ENCODE measurements at regions not wholly inside any gene's neighbourhood (a gene's known extent, or its start where the extent isn't known, plus 50 kb on each side); places are given as distances from the start of the nearest gene placed in this dataset.

GRCh38 chr15:29873947-29874411 is 51.7 kb upstream of the TJP1 start:
- Histone ChIP-seq H3K4me3 (no peak overlapping the region), H2AFZ (no peak overlapping the region), H3K4me2 (no peak overlapping the region), H3K4me1 (replicated peaks; ENCODE audit: insufficient read depth) (no peaks in the 10 kb centered on the region), H3F3A (ENCODE audit: insufficient read depth, low read depth) (no peaks in the 10 kb centered on the region), H4K20me1 (ENCODE audit: insufficient read depth) (no peaks in the 10 kb centered on the region), H3K27me3 (ENCODE audit: insufficient read depth, low read depth) (no peaks in the 10 kb centered on the region), H3K27ac (no peak overlapping the region), H3K79me2 (ENCODE audit: low read depth) (no peaks in the 10 kb centered on the region), H3K36me3 (ENCODE audit: low read depth) (no peaks in the 10 kb centered on the region), H3K9me2 (ENCODE audit: insufficient read depth) (no peaks in the 10 kb centered on the region), H3K9me3 (ENCODE audit: insufficient read depth, low read depth) (no peaks in the 10 kb centered on the region)
- TF ChIP-seq CTCF (conservative IDR thresholded peaks at IDR 0.05) (no peak), EZH2 (IDR thresholded peaks at IDR 0.05; ENCODE audit: low read depth) (no peak)
- CTCF ChIA-PET = no interaction called here
- BruUV-seq (replicated peaks) = no TSS peak
- POLR2A ChIA-PET (ENCODE audit: unreplicated experiment) = no interaction called here
- intact Hi-C loops (cut with micrococcal nuclease; ENCODE audit: unreplicated experiment) = no loop called here
- no peak for DNase-seq

GRCh38 chr15:29873264-29873663 is 51.0 kb upstream of the TJP1 start:
- TF ChIP-seq EZH2 (IDR thresholded peaks at IDR 0.05; ENCODE audit: low read depth) (no peak), CTCF (conservative IDR thresholded peaks at IDR 0.05) (no peak)
- no peaks in the 10 kb centered on the region for H3F3A ChIP-seq (ENCODE audit: insufficient read depth, low read depth)
- H3K36me3 ChIP-seq (ENCODE audit: low read depth) = no peaks in the 10 kb centered on the region
- ChIA-PET POLR2A (ENCODE audit: unreplicated experiment) (no interaction called here), CTCF (no interaction called here)
- H3K4me1 ChIP-seq (replicated peaks; ENCODE audit: insufficient read depth) = no peaks in the 10 kb centered on the region
- no peaks in the 10 kb centered on the region for H3K27me3 ChIP-seq (ENCODE audit: insufficient read depth, low read depth)
- intact Hi-C loops (cut with micrococcal nuclease; ENCODE audit: unreplicated experiment) = no loop called here
- BruUV-seq (replicated peaks) = no TSS peak
- H3K27ac ChIP-seq = no peak overlapping the region
- H3K79me2 ChIP-seq (ENCODE audit: low read depth) = no peaks in the 10 kb centered on the region
- no peaks in the 10 kb centered on the region for H3K9me2 ChIP-seq (ENCODE audit: insufficient read depth)
- no peak overlapping the region for H2AFZ ChIP-seq
- DNase-seq = no peak
- no peak overlapping the region for H3K4me3 ChIP-seq
- H3K4me2 ChIP-seq = no peak overlapping the region
- H3K9me3 ChIP-seq (ENCODE audit: insufficient read depth, low read depth) = no peaks in the 10 kb centered on the region
- no peaks in the 10 kb centered on the region for H4K20me1 ChIP-seq (ENCODE audit: insufficient read depth)

- Histone ChIP-seq H3K4me3 (no peak overlapping the region), H4K20me1 (ENCODE audit: insufficient read depth) (no peaks in the 10 kb centered on the region), H3K9me3 (ENCODE audit: insufficient read depth, low read depth) (no peaks in the 10 kb centered on the region), H3K79me2 (ENCODE audit: low read depth) (no peaks in the 10 kb centered on the region), H3K4me1 (replicated peaks; ENCODE audit: insufficient read depth) (no peaks in the 10 kb centered on the region), H2AFZ (no peak overlapping the region), H3K4me2 (no peak overlapping the region), H3F3A (ENCODE audit: insufficient read depth, low read depth) (no peaks in the 10 kb centered on the region), H3K36me3 (ENCODE audit: low read depth) (no peaks in the 10 kb centered on the region), H3K9me2 (ENCODE audit: insufficient read depth) (no peaks in the 10 kb centered on the region), H3K27ac (no peak overlapping the region), H3K27me3 (ENCODE audit: insufficient read depth, low read depth) (no peaks in the 10 kb centered on the region)
- BruUV-seq (replicated peaks) = no TSS peak
- ChIA-PET CTCF (no interaction called here), POLR2A (ENCODE audit: unreplicated experiment) (no interaction called here)
- TF ChIP-seq CTCF (conservative IDR thresholded peaks at IDR 0.05) (no peak), EZH2 (IDR thresholded peaks at IDR 0.05; ENCODE audit: low read depth) (no peak)
- DNase-seq = no peak
- intact Hi-C loops (cut with micrococcal nuclease; ENCODE audit: unreplicated experiment) = no loop called here
Observed at GRCh38 chr15:29872716-29873115, 50.4 kb upstream of the TJP1 start.
